Mesenchymal stem cell (in vitro differentiated cells and primary cell): ENCODE measurements at regions not wholly inside any gene's neighbourhood (a gene's known extent, or its start where the extent isn't known, plus 50 kb on each side); places are given as distances from the start of the nearest gene placed in this dataset.
"Not testable (repeated sequence)": the region's sequence is repeated elsewhere in the genome, so short reads cannot be mapped to it uniquely, and the experiment has no call there.

Source experiments
- DNase-seq: peaks from one replicate; pipeline ENCODE4 v3.0.0-alpha.2; 2013
- H2AFZ ChIP-seq: one replicate; pipeline ENCODE4 v1.6.1; 2013; ENCODE audit warnings: low read depth, mild to moderate bottlenecking, control low read depth, inconsistent platforms, low read length, moderate library complexity
- H2AK5ac ChIP-seq: 2 replicates; pipeline ENCODE4 v1.6.1; 2013; ENCODE audit warnings: low read length, moderate library complexity, mild to moderate bottlenecking, inconsistent platforms; ENCODE audit not compliant: severe bottlenecking
- H2BK120ac ChIP-seq: one replicate; pipeline ENCODE4 v1.6.1; 2013; ENCODE audit warnings: low read depth, mild to moderate bottlenecking, inconsistent platforms, low read length, moderate library complexity
- H2BK12ac ChIP-seq, 2 experiments: one replicate each; pipeline ENCODE4 v1.6.1; 2013; ENCODE audit warnings: inconsistent platforms in 2 of 2, low read length in 2 of 2, mild to moderate bottlenecking in 2 of 2, moderate library complexity in 2 of 2, control low read depth in 1 of 2
- H2BK15ac ChIP-seq: one replicate; pipeline ENCODE4 v1.6.1; 2013; ENCODE audit warnings: mild to moderate bottlenecking, low read depth, inconsistent platforms; ENCODE audit not compliant: poor library complexity, severe bottlenecking
- H2BK5ac ChIP-seq: 2 replicates; pipeline ENCODE4 v1.6.1; 2013; ENCODE audit warnings: low read depth, mild to moderate bottlenecking, low read length, control low read depth, inconsistent platforms; ENCODE audit not compliant: poor library complexity, severe bottlenecking
- H3K14ac ChIP-seq, 2 experiments: one replicate each; pipeline ENCODE4 v1.6.1; 2013; ENCODE audit warnings: inconsistent platforms in 2 of 2, low read length in 2 of 2, control low read depth in 1 of 2, mild to moderate bottlenecking in 1 of 2, moderate library complexity in 1 of 2
- H3K18ac ChIP-seq, 2 experiments: one replicate each; pipeline ENCODE4 v1.6.1; 2013; ENCODE audit warnings: inconsistent platforms in 2 of 2, low read length in 2 of 2, control low read depth in 1 of 2, low read depth in 1 of 2, mild to moderate bottlenecking in 1 of 2
- H3K23ac ChIP-seq, 2 experiments: one replicate each; pipeline ENCODE4 v1.6.1; 2013; ENCODE audit warnings: inconsistent platforms in 2 of 2, low read length in 2 of 2, mild to moderate bottlenecking in 2 of 2, moderate library complexity in 2 of 2, control low read depth in 1 of 2
- H3K27ac ChIP-seq: 2 replicates; pipeline ENCODE4 v1.5.1; 2013; ENCODE audit warnings: mild to moderate bottlenecking, moderate library complexity, low read length, control low read depth, inconsistent platforms; ENCODE audit not compliant: poor library complexity, severe bottlenecking
- H3K27me3 ChIP-seq, 2 experiments: 2 replicates each; pipeline versions ENCODE4 v1.6.1 to v1.7.0; 2013; ENCODE audit warnings: low read length in 2 of 2, mild to moderate bottlenecking in 2 of 2, moderate library complexity in 2 of 2, control low read depth in 1 of 2, inconsistent platforms in 1 of 2; ENCODE audit not compliant: control insufficient read depth in 1 of 2, insufficient read depth in 1 of 2
- H3K36me3 ChIP-seq, 2 experiments: 2 replicates each; pipeline versions ENCODE4 v1.6.1 to v1.7.0; 2013; ENCODE audit warnings: low read length in 2 of 2, control low read depth in 1 of 2, inconsistent platforms in 1 of 2, low read depth in 1 of 2, mild to moderate bottlenecking in 1 of 2; ENCODE audit not compliant: insufficient read depth in 2 of 2, control insufficient read depth in 1 of 2
- H3K4ac ChIP-seq, 2 experiments: one replicate each; pipeline ENCODE4 v1.6.1; 2013; ENCODE audit warnings: inconsistent platforms in 2 of 2, low read length in 2 of 2, mild to moderate bottlenecking in 2 of 2, moderate library complexity in 2 of 2, control low read depth in 1 of 2, low read depth in 1 of 2
- H3K4me1 ChIP-seq: 2 replicates; pipeline ENCODE4 v1.6.1; 2013; ENCODE audit warnings: low read depth, low read length, control low read depth; ENCODE audit not compliant: control insufficient read depth, insufficient read depth
- H3K4me2 ChIP-seq: 2 replicates; pipeline ENCODE4 v1.6.1; 2013; ENCODE audit warnings: low read length, mild to moderate bottlenecking, inconsistent platforms; ENCODE audit not compliant: poor library complexity, severe bottlenecking
- H3K4me3 ChIP-seq, 2 experiments: 2 replicates each; pipeline versions ENCODE4 v1.5.1 to v1.7.0; 2013; ENCODE audit warnings: low read length in 2 of 2, mild to moderate bottlenecking in 2 of 2, control low read depth in 1 of 2, low read depth in 1 of 2; ENCODE audit not compliant: insufficient read depth in 1 of 2
- H3K79me1 ChIP-seq: replicated peaks from 2 replicates; pipeline ENCODE4 v1.6.1; 2013; ENCODE audit warnings: mild to moderate bottlenecking, control low read depth, low read length, inconsistent platforms; ENCODE audit not compliant: poor library complexity, severe bottlenecking
- H3K9ac ChIP-seq: 2 replicates; pipeline ENCODE4 v1.7.0; 2013; ENCODE audit warnings: mild to moderate bottlenecking, low read length, moderate library complexity
- H3K9me3 ChIP-seq: 2 replicates; pipeline ENCODE4 v1.7.0; 2013; ENCODE audit warnings: mild to moderate bottlenecking, low read length; ENCODE audit not compliant: control insufficient read depth
- H4K8ac ChIP-seq: one replicate; pipeline ENCODE4 v1.6.1; 2013; ENCODE audit warnings: inconsistent platforms, mild to moderate bottlenecking, low read length, moderate library complexity
- H4K91ac ChIP-seq: one replicate; pipeline ENCODE4 v1.6.1; 2013; ENCODE audit warnings: mild to moderate bottlenecking, low read length, inconsistent platforms
- WGBS: methylation state at CpG from one replicate; pipeline ENCODE4 v1.1.7; 2013; ENCODE audit warnings: mixed read lengths; 5-methylcytosine and 5-hydroxymethylcytosine counted together

GRCh38 chr15:31635715-31636114, 309.1 kb downstream of the KLF13 start:
- not testable (repeated sequence) for H2AFZ ChIP-seq, H2BK12ac ChIP-seq, H4K8ac ChIP-seq, H3K36me3 ChIP-seq, H3K4me1 ChIP-seq, H4K91ac ChIP-seq, H3K27me3 ChIP-seq, H2AK5ac ChIP-seq, H3K23ac ChIP-seq, H2BK15ac ChIP-seq, H3K79me1 ChIP-seq, DNase-seq, H3K4me3 ChIP-seq, H3K18ac ChIP-seq, H3K27ac ChIP-seq, H3K4ac ChIP-seq, H3K9ac ChIP-seq, H3K4me2 ChIP-seq, H2BK120ac ChIP-seq, H2BK5ac ChIP-seq, H3K9me3 ChIP-seq, H3K14ac ChIP-seq
- WGBS, result 78% methylated on average over 4 of the region's 6 CpGs

GRCh38 chr15:31636911-31637310, 310.3 kb downstream of the KLF13 start:
- H3K4me1 ChIP-seq, H2BK12ac ChIP-seq: not testable (repeated sequence)

GRCh38 chr15:31643955-31644354, 317.3 kb downstream of the KLF13 start:
- H3K9ac ChIP-seq, H3K4me2 ChIP-seq, H2BK12ac ChIP-seq, H2BK15ac ChIP-seq, H3K36me3 ChIP-seq, H2BK120ac ChIP-seq, H4K91ac ChIP-seq, DNase-seq, H3K27ac ChIP-seq, H3K23ac ChIP-seq, H3K79me1 ChIP-seq, H3K4me3 ChIP-seq, H3K4ac ChIP-seq, H4K8ac ChIP-seq, H3K27me3 ChIP-seq, H3K4me1 ChIP-seq, H3K9me3 ChIP-seq, H3K18ac ChIP-seq, H3K14ac ChIP-seq, H2BK5ac ChIP-seq, H2AK5ac ChIP-seq, H2AFZ ChIP-seq: not testable (repeated sequence)
- WGBS, result 0% methylated on average over 1 of the region's 5 CpGs

More at GRCh38 chr15:31636911-31637310, 310.3 kb downstream of the KLF13 start:
- H3K79me1 ChIP-seq, H2BK15ac ChIP-seq, H3K27ac ChIP-seq, H3K36me3 ChIP-seq, DNase-seq, H3K9ac ChIP-seq, H3K14ac ChIP-seq, H3K4me2 ChIP-seq, H3K23ac ChIP-seq, H2AK5ac ChIP-seq, H3K4me3 ChIP-seq, H3K9me3 ChIP-seq, H3K27me3 ChIP-seq, H2BK5ac ChIP-seq, H2BK120ac ChIP-seq, H2AFZ ChIP-seq, H3K18ac ChIP-seq, H4K8ac ChIP-seq, H3K4ac ChIP-seq, H4K91ac ChIP-seq: not testable (repeated sequence)
- no CpG with 5 or more reads among the region's 1 CpG for WGBS

- not testable (repeated sequence) for H3K4ac ChIP-seq, H2BK120ac ChIP-seq, H3K14ac ChIP-seq, H4K8ac ChIP-seq, H3K4me1 ChIP-seq, H2BK12ac ChIP-seq, H3K36me3 ChIP-seq, H3K23ac ChIP-seq, H3K79me1 ChIP-seq, H3K4me3 ChIP-seq, H2BK5ac ChIP-seq, H2AK5ac ChIP-seq, H3K9me3 ChIP-seq, H3K9ac ChIP-seq, H2BK15ac ChIP-seq, H3K4me2 ChIP-seq, H3K27me3 ChIP-seq, H2AFZ ChIP-seq, H4K91ac ChIP-seq, DNase-seq, H3K27ac ChIP-seq, H3K18ac ChIP-seq
- whole genome bisulfite sequencing, result 84% methylated on average over 3 of the region's 3 CpGs
Measured at GRCh38 chr15:31644761-31645160, 318.1 kb downstream of the KLF13 start.
